ENCODE measurements at regions not wholly inside any gene's neighbourhood (a gene's known extent, or its start where the extent isn't known, plus 50 kb on each side); places are given as distances from the start of the nearest gene placed in this dataset.

DNA sequence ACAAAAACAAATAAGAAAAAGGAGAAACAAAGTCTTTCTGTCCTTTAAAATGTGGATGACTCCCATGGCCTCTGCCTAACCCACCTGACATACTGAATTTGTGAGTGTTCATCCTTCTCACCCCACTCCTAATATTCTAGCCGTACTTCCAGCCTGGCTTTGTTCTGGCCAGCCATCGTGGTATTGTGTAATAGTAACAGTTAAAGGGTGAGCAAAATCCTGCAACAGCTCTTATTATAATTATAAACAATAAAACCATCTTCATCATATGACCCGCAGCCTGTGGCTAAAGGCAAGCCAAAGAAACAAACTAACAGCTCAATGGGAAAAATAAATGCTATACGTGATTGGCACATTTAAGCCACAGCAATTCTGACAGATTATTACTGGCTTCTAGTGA, 721.6 kb upstream of the TENM4 start:
- no peak for DNase-seq

- DNase-seq = no peak
Measured at GRCh38 chr11:80157447-80157846, 716.6 kb upstream of the TENM4 start.

- DNase-seq = no peak
Measured at GRCh38 chr11:80156062-80156461, 715.2 kb upstream of the TENM4 start.

DNA sequence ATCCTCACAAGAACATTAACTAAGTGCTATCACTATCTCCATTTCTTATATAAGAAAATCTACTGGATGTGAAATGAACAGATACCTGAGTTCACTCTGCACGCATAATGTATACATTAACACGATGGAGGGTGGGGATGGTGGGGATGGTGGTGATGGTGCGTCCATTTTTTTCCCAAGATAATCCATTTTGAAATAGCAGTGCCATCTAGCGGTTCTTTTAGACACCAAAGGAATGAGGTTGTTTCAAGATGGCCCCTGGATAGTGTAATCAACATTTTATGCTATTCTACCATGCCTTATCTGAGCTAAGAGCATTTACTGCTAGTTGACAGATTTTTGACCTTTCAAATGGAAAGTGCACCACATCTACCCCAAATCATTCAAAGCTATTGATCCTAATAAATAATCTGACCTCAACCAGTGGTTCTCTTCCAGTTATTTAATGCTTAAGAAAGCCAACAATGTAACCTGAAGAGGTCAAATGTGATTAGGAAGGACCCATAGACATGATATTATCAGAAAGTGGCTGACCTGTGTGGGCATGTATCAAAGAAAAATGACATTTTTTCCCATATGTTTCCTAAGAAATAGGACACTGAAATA, 714.7 kb upstream of the TENM4 start:
- DNase-seq = no peak

DNA sequence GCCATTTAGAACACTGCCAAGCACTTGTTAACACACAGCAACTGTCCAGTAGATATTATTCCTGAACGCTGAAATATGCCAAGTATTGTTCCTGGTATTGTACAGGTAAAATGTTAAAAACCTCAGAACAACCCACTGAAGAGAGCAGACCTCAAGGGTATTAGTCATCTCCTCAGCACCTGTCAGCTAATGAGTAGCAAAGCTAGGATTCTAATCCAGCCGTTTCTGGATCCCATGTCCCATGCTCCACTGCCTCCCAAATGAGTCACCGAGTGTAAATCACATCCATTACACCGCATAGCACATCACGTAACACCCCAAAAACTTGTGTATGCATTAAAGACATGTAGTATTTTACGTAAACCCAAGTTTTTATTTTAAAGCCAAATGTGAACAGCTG, 705.4 kb upstream of the TENM4 start:
- DNase-seq = no peak

GRCh38 chr11:80144897-80145594, 704.2 kb upstream of the TENM4 start:
- DNase-seq = no peak

- DNase-seq = no peak
Measured at GRCh38 chr11:80136991-80137390, 696.2 kb upstream of the TENM4 start.

- DNase-seq = no peak
Measured at GRCh38 chr11:80129396-80129795, 688.6 kb upstream of the TENM4 start.

GRCh38 chr11:80122211-80122610, 681.4 kb upstream of the TENM4 start:
- no peak for DNase-seq

DNA sequence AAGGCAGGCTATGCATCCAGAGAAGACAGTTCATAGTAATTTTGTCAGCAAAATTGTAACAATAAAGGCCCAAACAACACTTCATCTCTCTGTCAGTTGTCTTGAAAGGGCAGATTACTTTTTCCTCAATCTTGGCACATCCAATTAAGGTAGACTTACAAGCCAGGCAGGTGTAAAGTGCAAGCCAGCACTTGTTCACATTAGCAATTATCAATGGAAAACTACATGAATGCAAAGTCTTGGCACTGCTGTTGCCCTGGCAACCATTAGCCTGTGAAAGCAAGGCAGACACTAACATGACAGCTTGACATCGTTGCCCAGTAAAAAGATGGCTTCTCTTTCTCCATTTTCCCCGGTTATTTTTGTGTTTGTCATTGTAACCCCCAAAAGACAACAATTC, 677.2 kb upstream of the TENM4 start:
- DNase-seq = no peak

GRCh38 chr11:80116796-80117195, 676.0 kb upstream of the TENM4 start:
- no peak for DNase-seq

GRCh38 chr11:80109652-80110051, 668.8 kb upstream of the TENM4 start:
- no peak for DNase-seq

- DNase-seq = no peak
Measured at GRCh38 chr11:80109031-80109430, 668.2 kb upstream of the TENM4 start.

DNA sequence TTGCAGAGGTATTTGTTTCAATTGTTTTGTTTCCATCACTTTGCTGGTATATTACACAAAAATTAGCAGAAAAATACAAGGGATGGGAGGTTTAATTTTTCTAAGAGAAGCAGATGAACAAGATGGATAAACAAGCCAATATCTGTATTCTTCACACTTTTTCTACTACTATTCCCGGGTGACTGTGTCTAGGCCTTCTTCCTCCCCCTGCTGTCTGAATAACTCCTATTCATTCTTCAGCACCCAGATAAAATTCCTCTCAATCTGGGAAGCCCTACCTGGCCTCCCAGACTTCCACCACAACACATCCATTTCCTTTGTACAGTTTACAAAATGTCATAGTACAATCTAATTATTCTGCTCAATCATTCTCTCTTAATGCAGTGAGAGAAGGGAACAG, 666.6 kb upstream of the TENM4 start:
- no peak for DNase-seq

DNA sequence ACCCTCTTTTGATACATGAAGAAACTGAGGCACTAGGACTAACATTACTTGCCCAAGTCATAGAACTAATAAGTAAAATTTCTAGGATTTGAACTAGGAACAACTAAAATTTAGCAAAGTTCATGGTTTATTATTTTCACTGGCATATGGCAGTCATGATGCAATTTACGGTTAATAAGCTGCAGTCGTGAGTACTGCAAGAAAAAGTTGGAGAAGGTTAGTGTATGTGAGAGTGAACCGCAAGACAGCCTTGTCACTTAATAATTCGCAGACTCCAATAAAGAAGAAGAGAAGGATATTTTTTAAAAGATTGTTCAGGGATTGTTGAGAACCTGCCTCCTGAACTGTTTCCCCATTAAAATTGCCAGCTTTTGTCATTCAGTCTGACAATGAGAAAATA, 663.4 kb upstream of the TENM4 start:
- no peak for DNase-seq

DNA sequence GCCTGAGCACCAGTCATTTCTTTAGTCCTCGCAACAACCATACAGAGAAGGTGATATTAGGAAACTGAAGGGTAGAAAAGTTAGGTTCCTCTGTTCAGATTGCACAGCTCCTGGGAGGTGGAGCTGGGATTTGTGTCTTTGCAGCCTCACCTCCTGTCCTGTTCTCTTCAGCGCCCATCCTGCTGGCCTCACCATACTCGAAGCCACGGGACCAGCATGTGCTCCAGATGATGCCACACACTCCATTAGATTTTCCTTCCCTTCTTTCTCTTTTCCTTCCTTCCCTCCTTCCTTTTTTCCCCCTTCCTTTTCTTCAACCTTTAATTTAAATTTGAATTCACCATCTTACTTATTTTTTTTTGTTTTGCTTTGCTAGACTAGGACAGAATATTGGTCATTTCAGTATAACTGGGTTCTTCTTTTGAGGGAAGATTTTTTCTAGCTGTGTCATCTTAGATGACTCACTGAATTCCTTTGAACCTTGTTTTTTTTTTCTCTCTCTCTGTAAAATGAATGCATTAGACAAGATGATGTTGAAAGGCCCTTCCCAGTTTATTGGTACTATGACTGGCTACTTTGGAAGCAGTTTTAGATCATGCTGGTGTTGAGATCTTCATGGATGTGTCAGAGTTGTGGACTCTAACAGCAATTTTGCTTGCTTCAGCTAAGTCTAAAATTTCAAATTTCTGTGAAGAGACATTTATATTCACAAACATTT, 662.5 kb upstream of the TENM4 start:
- peak; percentile 83 for DNase-seq

DNA sequence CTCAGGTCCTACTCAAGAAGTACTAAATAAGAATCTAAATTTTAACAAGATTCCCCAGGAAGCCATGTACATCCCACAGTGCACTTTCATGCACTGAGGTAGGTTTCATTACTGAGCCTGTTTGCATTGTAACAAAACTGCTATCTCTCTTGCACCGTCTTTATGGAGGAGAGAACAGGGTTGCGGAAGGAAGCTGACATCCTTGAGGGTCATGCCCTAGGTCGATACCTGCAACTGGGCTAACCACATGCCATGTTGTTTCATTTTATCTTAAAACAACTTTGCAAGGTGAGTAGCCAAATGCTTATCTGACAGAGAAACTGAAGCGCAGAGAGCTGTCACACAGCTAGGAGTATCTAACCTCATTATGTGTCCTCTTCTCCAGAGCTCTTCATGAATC, 656.3 kb upstream of the TENM4 start:
- no peak for DNase-seq

- DNase-seq = peak; percentile 55
Measured at GRCh38 chr11:80096736-80097135, 655.9 kb upstream of the TENM4 start.

GRCh38 chr11:80086496-80087055, 645.7 kb upstream of the TENM4 start:
- DNase-seq = no peak

DNA sequence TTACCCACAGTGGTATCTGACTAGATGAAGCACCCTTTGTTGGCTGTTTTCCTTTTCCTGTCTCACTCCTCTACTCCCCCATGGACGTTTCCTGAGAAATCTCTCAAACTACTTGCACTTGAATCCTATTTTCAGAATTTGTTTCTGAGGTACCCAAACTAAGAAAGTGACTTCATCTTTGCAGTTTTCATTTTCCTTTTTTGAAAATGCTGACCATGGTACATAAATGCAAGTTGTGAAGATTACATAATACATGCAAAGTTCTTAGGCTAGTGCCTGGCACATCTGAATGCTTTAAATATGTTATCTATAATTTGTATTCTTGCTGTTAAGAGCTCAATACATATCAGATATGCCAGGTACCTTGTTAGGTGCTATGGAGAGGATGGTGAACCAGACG, 644.7 kb upstream of the TENM4 start:
- no peak for DNase-seq

- no peak for DNase-seq
Measured at GRCh38 chr11:80084608-80085007, 643.8 kb upstream of the TENM4 start.

DNA sequence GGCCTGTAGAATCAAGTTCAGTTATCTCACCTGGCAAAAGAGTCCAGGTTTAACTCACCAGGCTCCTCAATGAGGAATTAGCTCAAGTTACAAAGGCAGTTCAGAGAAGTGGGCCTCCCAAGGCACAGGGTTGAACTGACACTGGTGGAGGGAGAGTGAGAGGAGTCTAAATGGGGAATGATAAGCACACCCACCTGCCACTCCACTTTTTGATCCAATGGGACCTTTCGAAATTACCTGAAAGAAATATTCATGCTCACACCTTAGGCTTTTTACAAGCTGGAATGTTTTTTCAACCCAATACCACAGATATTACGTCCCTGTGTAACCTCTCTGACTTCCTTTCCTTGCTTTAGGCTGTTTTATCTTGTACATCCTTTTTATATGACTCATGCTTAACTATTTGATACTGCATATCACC, 642.7 kb upstream of the TENM4 start:
- DNase-seq = no peak

DNA sequence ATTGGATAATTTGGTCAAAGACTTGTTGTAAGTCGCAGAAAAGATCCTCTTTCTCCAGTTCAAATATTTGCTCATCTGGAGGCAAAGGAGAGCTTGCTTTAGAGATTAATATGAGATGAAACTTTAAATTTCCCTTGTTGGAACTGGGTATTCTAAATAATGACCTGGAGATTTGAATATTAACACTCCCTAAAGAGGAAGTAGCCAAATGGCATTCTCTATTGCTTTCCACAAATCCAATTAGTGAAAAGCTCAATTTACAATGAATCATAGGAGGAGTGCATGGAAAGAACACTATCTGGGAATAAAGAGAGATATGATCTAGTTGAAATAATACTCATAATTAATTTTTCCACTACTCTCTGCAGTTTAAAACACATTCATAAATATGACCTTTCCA, 641.6 kb upstream of the TENM4 start:
- no peak for DNase-seq

DNA sequence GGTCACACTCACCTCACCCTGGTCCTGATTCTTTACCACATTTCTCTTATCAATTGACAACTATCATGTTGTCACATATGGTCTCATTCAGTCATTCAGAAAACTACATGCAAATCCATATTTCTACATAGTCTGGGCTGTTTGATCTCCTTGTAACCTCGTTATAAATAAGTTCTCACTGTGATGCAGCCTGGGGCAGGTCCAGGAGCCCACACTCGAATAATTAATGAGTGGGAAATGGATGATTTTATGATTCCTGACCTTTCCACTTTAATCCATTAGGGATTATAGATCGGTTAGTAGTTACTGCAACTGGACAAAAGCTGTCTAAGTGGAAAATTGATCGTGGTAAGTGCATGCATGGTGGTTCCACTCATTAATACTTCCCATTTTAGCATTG, 636.3 kb upstream of the TENM4 start:
- no peak for DNase-seq
